HUDEP-2 (cell line): ENCODE measurements at regions not wholly inside any gene's neighbourhood (a gene's known extent, or its start where the extent isn't known, plus 50 kb on each side); places are given as distances from the start of the nearest gene placed in this dataset.
A peak's percentile ranks its signal among the peaks of the same experiment; 100 is the strongest.
"Not testable (repeated sequence)": the region's sequence is repeated elsewhere in the genome, so short reads cannot be mapped to it uniquely, and the experiment has no call there.

Source experiments
- DNase-seq, 76 experiments: peaks; one replicate each; lab custom pipeline; 2025; ENCODE audit not compliant: unreplicated experiment in 76 of 76; lab: John Stamatoyannopoulos, UW

DNA sequence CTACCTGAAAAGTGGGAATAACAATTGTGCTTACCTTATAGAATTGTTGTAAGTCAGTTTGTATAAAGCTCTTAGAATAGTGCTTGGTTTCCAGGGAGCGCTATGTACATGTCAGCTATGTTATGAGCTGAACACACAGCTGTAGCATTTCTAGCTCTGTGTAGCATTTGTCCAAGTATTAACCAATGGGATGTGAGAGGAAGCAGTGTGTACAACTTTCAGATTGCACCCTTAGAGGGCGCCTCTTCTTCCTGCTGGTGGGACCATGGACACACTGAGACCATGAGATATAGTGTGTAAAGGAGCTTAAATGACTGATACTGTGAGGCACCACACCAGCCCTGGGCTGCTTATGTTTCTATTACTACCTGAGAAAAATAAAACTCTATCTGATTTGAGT lies 380.2 kb downstream of the LNPK start:
- DNase-seq: peak in 1 of 76 experiments; percentile 2

DNA sequence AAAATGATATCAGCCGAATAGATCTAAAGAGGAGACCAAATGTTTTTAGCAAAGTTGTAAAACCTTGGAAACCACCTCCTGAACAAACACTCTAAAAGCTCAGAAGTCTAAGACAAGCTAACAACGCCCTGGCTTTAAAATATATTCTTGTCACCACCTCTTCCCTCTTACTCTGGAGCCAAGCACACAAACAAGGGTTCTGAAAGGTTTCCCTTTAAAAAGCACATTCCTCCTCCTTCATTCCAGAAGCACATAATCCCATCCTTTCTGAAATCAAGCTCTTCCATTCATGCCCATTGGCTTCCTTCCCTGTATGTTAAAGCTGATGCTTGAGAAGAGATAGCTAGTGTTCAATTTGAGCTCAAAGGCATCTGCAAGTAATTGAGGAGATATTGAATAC lies 382.0 kb downstream of the LNPK start:
- DNase-seq: no peak

DNA sequence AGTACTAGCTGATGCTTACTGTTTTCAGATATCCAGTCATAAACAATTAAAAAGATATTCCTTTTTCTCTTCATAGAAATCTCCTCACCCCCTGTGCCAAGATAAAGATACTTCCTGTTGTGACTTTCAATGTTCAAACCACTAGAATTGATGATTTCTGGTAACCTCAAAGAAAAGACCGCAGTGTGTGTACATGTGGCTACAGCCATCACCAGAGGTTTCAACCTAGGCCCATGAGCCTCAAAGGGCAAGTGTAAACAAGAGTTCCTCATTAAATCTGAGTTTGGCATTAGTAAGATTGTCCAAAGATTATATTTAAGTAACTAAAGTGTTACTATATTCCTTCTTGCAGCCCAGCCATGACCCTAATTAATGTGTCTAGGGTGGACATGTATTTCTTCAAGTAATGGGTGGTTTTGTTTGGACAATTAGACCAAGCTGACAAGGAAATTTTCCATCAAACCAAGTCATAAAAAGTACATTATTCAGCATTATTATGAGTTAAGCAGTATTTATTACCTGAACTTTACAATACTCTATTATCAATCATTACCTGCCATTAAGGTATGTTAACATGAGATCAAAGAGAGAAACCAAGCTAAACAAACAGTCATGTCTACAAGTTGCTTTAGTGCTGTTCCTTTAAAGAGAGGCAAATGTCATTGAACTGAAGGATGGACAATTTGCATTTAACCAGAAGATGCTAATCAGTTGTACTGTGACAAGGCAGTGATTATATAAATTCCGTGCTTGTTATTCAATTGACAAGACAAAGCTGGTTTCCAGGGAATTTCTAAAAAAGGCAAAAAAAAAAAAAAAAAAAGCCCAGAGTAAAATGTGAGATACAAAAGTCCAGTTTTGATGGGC lies 382.7 kb downstream of the LNPK start:
- DNase-seq: no peak

DNA sequence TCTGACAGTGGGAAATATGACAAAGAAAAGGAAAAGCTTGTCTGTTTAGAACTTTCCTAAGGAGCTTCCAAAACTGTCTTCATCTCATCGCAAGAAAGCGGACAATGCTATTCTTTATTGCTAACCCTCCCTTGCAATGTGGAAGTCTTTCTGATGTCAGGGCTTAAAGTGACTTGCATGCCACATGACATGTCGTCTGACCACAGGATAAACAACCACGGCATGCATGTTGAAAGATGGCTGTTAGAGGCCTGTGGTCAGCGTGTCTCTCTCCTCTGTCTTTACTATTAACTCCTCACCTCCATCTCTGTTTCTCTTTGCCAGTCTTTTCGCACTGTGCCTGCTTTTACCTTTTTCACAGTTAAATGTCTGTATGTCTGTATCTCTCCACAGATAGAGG lies 389.8 kb downstream of the LNPK start:
- no peak for DNase-seq

DNA sequence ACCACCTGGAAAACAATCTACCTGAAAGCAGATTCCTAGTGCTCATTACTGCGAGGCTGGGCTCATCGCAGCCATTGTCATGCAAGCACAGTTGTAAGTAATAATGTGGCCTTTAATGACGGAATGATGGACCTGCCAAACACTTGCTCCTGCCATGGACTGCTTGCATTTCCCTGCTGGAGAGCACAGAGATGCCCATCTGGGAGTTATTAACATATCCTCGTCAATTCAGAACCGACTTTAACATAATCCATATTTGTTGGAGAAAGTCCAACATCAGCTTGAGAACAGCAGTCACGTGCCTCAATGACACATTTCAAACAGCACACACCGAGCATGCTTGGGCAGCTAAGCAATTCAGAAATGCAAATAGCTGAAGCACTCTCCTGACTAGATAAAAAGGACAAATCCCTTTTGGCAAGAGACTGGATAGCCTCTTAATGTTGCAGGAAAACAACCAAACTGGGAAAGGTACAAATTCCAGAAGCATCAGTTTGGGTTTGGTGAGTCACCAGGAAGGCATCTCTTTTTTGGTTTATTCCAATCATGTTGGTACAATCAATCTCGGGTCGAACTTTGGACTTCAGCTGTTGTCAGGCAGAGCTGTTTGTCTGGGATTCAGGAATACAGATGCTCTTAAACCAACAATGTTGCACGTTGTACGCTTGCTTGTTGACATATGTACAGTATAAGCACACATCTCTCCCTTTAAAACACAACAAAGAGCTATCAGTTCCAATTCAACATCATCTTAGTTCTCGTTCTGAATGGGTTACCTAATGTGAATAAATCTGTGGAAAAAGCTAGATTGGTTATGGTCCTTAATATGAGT lies 395.8 kb downstream of the LNPK start:
- no peak for DNase-seq

DNA sequence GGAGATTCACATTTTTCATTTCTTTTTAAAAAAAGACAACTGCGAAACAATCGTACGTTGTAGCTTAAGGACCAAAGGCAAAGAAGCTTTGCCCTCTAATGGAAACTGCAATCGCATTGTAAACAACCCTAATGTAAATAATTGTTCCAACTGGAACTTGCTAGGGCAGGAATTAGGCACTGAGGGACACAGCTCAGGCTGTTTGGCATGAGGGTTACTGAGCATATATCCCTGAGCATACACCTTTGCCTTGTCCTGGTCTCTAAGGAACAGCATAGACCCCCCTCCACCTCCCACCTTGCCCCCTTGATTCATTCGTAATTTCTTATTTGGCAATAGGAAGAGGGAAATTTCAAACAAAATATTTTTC lies 396.4 kb downstream of the LNPK start:
- no peak for DNase-seq

DNA sequence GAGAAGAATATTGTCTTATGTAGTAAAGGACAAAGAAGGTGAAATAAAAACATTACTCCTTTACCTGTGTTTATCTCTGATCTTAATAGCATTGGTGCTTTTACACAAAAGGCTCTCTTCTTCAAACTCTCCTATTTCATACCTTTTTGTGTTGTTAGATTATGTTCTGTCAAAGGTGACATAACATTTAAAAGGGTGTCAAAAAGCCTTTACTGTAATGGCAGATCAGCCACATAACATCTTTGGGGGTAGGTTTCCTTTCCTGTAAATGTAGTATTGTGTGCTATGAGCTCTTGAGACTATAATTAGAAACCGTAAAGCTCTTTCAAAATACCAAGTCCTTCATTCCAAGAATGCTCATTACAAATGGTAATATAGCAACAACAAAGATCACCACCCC lies 400.1 kb downstream of the LNPK start:
- no peak for DNase-seq

DNA sequence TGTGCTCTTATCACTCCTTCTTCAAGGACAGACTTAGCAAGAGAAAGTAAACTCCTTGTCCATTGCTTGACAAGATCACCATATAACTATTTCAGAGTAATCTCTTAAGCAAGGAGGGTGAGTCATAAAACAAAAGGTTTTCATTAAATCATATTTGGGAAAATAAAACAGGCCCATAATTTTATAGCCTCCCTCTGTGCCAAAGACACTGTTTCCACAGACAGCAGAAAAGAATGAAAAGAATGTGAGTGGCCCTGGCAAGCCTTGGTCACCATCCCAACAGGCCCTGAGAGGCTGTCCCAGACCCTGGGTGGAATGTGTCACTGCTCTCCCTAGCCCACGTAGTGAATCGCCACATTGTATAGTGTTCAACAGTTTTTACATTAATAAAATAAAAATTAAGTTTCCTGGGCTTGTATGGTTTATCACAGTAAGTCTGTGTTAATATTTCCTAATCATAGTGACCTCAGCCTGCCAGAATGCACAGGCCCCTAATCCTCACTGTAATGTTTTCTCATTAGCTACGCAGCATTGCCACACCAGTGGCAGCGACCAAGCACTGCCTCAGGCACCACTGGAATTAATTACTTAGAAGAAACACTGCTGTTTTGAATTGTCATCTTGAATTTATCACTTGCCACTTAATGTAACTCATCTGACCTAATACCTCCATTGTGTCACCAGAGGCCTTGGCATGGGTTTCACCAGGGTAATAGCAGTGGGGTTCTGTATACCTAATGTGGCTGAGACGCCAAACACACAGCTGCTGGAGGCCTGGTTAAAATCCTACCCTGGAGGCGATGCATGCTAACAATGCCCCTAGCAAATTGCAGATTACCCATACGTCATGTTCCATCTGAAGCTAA lies 401.9 kb downstream of the LNPK start:
- no peak for DNase-seq

DNA sequence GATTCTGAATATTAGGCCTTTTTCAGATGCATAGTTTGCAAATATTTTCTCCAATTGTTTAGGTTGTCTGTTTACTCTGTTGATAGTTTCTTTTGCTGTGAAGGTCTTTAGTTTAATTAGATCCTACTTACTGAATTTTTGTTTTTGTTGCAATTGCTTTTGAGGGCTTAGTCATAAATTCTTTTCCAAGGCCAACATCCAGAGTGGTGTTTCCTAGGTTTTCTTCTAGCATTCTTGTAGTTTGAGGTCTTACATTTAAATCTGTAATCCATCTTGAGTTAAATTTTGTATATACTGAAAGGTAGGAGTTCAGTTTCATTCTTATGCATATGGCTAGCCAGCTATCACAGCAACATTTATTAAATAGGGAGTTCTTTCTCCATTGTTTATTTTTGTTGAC lies 404.8 kb downstream of the LNPK start:
- DNase-seq: no peak

DNA sequence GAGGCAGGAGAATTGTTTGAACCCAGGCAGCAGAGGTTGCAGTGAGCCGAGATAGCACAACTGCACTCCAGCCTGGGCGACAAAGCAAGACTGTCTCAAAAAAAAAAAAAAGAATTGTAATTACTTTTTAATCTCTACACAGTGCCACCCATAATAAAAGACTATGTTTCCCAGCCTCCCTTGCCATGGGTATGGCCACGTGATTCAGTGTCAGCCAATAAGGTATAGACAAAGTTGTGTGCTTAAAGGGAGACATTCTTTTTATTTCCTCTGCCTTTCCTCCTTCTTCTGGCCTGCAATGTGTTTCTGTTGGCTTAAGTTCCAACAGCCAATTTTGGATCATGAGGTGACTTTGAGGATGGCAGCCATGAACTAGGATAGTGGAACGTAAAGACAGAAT lies 406.9 kb downstream of the LNPK start:
- DNase-seq: no peak

DNA sequence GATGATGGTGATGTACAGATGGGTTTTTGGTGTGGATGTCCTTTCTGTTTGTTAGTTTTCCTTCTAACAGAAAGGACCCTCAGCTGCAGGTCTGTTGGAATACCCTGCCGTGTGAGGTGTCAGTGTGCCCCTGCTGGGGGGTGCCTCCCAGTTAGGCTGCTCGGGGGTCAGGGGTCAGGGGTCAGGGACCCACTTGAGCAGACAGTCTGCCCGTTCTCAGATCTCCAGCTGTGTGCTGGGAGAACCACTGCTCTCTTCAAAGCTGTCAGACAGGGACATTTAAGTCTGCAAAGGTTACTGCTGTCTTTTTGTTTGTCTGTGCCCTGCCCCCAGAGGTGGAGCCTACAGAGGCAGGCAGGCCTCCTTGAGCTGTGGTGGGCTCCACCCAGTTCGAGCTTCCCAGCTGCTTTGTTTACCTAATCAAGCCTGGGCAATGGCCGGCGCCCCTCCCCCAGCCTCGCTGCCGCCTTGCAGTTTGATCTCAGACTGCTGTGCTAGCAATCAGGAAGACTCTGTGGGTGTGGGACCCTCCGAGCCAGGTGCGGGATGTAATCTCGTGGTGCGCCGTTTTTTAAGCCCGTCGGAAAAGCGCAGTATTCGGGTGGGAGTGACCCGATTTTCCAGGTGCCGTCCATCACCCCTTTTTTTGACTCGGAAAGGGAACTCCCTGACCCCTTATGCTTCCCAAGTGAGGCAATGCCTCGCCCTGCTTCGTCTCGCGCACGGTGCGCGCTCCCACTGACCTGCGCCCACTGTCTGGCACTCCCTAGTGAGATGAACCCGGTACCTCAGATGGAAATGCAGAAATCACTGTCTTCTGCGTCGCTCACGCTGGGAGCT lies 408.2 kb downstream of the LNPK start:
- not testable (repeated sequence) for DNase-seq

DNA sequence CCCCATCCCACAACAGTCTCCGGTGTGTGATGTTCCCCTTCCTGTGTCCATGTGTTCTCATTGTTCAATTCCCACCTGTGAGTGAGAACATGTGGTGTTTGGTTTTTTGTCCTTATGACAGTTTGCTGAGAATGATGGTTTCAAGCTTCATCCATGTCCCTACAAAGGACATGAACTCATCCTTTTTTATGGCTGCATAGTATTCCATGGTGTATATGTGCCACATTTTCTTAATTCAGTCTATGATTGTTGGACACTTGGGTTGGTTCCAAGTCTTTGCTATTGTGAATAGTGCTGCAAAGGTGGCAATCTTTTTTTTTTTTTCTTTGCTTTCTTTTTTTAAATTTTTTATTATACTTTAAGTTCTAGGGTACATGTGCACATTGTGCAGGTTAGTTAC lies 406.7 kb upstream of the ATP5MC3 start:
- DNase-seq: not testable (repeated sequence)

DNA sequence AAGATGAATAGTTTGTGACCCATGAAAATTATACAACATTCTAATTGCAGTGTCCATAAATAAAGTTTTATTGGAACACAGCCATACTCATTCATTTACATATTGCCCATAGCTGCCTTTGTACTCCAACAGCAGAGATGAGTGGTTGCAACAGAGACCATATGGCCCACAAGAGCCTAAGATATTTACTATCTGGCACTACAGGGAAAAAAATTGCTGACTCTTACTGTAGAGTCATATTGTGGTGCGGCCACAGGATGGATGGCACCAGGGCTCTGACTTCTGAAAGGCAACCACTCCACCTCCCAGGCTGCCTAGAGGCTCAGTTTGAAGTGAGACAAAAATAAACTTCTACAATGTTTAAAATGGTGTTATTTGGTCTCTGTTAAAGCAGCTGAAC lies 404.0 kb upstream of the ATP5MC3 start:
- no peak for DNase-seq

DNA sequence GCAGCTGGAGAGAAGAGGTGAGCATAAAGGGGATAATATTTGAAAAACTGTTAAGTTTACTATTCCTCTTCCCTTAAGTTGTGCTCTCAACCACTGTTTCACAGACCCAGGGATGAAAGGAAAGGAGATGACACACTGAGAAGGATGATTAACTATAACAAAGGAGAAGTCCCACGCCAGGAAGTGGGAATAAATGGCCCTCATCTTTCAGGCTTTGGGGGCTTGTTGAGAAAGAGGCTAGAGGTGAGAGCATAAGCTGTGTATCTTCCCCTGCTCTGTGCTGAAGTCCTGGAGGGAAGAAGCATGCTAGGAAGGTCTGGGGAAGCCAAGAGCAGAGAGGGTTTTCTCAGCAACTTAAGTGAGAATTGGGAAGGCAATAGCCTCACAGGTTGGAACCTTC lies 399.1 kb upstream of the ATP5MC3 start:
- no peak for DNase-seq

DNA sequence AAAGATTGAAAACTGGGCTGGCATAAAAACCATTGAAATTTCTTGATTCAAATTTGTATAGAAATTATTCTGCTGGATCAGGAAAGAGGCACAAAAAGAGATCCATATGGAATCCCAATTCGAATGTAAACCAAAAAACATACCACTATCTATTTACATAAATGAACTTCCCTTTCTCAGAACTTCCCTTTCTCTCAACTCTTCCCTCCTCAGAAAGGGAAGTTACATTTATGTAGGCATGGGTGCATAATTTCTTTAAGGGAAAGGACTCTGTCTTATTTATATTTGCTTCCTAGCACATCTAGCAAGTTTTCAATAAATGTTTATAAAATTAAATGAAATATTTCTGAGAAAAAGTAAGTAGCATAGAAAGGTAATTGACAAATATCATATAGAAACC lies 398.1 kb upstream of the ATP5MC3 start:
- no peak for DNase-seq

DNA sequence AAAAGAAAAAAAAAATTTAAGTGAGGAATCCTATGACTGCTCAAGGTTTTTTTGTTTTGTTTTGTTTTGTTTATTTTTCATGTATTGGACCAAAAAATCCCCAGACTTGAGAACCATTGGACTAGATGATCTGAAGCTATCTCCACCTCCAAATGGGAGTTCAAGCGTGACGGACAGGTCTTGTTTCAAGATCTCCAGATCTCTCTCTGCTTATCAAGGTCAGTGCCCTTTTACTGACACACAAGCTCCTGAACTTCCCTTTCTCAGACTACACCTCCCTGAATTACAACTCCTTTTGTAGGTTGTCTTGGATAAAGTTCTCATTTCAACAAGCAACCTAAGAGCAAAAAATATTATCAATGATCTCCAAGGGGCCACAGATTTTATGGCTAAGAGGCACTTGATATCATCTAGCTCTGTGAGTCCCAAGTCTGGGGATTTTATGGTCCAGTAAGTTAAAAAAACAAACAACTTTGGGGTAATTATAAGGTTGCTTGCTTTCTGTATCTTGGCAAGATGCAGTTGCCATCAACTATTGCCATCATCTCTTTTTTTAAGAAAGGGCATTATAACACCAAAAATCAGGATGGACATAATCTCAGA lies 396.0 kb upstream of the ATP5MC3 start:
- DNase-seq: no peak

DNA sequence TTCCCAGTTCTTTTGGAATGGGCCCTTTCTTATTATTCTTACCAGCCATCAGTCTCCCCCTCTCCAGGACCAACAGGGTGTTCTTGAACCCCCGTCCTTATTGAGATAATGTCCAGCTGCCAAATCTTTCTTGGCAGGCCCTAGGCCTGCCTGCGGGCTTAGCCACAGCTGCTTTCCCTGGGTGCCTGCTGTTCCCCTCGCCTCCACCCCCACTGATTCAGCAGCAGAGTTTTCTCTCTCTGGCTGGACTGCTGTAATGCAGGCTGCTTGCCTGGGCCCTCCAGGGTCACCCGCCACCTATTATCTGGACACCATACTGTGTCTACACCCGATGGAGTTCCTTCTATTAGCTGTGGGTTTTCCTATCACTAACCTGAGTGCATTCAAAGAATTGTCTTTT lies 395.4 kb upstream of the ATP5MC3 start:
- DNase-seq: no peak

DNA sequence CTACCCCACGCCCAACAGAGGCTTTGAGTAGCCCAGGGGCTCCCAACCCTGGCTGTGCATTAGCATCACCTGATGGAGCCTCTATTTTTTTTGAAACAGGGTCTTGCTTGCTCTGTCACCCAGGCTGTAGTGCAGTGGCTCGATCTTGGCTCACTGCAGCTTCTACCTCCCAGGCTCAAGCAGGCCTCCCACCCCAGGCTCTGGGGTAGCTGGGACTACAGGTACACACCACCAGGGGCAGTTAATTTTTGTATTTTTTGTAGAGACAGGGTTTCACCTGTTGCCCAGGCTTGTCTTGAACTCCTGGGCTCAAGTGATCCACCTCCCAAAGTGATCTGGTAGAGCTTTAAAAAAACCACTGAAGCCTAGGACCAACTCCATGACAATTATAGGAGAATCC lies 394.8 kb upstream of the ATP5MC3 start:
- no peak for DNase-seq

DNA sequence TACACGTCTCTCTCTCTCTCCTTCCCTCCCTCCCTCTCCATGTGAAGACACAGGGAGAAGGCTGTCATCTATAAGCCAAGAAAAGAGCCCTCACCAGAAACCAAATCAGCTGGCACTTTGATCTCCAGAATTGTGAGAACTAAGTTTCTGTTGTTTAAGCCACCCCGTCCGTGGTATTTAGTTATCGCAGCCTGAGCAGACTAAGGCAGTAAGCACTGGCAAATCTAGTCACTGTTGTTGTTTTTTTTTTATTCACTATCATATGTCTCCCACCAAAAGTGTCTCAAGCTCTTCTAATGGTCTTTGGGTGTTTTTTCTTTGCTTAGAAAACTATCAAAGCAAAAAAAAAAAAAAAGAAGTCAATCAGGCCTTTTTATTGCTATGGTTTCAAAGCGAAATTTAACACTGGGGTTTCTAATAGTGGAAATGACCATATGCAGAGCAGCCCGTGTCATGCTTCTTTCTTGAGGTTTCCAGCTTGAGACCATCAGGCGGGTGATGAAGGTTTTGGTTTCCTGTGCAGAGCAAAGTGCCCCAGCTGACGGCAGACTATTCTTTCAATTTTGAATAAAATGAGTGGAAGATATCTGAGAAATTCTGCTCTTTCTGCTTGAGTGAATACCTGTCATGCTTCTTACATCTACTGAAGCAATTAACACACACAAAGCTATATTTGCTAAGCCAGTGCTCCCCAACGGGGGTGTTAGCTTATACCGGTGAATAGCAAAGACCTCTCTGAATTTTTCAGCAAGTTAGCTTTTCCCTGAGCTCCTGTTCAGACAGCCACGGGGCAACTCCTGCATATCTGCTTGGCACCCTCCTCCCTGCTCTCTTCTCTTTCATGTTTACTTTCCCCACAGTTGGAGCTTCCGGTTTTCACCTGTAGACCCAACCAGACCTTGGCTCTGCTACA lies 394.1 kb upstream of the ATP5MC3 start:
- DNase-seq: no peak
